ENCODE measurements at regions not wholly inside any gene's neighbourhood (a gene's known extent, or its start where the extent isn't known, plus 50 kb on each side); places are given as distances from the start of the nearest gene placed in this dataset.

DNA sequence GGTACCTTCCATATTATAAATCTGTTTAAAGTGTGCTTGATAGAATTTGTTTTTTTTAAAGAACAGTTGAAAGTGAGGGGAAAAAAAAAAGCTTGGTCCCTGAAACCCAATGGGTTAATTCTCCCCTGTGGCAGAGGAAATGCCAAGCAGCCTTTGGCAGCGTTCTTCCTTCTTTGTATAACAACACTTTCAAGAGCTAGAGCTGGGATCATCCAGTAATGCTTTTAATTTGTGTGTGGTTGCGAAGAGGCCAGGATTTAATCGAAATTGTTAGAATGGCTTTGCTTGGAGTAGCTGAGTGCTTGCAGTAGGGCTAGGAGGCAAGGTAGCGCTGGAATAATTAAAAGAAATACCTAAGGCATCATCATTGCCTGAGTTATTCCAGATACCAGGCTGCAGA, 692.0 kb downstream of the DHX35 start:
- no peak for DNase-seq

DNA sequence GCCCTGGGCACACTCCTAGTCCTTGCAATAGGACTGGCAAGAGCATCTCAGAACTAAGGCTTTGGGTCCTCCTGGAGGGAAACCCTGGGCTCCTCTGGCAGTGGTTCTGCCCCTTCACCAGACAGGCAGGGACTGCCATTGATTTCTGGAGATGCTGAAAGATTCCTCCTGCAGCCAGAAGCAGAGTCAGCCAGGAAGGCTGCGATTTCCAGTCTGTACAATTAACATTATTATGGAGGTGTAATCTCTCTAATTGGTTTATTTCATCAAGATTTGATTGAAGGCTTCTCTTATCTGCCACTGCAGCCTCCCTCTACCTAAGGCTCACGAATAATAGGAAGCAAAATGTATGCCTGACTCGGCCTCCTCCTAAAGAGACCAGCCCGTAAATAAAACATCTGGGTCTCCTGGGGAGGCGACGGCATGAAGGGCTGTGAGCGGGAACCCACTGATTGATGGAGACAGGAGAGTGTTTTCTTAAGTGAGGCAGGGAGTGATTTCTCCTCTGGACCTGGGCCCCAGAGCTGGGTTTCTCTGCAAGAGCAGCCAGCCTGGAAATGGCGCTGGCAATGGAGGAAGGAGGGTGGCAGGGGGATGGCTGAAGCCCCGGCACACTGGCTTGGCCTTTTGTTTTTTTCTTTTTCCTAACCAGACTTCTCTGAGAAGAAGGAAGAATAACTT, 689.6 kb downstream of the DHX35 start:
- DNase-seq, result no peak

DNA sequence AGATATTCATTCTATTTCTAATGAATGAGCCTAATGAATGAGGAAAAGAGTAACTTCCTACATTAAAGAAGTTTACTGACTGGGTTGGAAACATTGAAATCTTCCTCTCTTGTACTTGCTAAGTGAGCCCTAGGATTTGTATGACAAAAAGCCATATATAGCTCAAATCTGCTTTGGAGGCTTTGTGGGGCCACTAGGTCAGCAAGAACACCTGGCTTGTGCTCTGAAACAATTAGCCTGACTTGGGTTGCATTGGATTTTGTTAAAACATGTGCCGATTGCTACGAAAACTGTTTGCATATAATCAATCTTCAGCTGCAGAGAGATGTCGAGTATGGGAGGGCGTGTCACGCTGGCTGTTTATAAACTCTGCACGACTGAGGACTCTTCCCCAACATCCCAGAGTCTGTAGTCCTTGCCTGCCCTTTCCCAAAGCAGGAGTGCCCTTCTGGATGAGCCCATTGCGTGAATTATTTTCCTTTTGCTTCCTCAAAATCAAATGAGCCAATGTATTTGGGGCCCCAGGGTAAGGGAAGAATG, 684.8 kb downstream of the DHX35 start:
- DNase-seq, result no peak

DNA sequence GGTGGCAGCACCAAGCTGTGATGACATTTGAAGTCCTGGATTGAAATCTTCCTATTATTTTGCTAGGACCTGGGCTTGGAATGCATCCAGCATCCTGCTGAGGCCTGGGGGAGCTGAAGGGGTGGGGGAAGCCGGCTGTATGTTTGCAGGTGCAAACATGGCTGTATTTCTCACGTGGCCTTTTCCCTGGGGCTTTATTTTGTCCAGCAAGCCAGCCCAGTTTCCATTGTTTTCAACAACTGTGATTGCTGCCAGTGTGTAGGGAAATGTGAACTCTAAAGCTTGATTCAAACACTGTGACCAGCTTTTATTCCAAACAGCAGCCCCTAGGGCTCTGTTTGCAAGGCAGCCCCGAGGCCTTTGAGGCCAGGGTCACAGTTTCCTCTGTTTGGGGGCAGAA, 683.0 kb downstream of the DHX35 start:
- no peak for DNase-seq

DNA sequence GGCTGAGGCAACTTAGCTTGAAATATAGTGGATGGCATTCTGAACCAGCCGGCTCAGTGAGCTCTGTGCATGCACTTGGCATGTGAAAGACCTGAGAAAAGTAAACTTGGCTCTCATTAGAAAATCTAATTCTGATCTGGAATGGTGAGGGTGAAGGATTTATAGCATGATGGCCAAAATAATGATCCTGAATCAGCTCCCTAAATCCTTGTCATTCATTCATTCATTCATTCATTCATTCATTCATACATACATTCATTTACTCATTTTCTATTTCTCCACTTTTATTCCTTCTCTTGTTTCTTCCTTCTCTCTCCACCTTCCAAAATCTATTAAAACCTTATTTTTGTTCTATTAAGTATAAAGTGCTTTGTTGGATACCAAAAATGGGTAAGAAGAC, 681.1 kb downstream of the DHX35 start:
- DNase-seq, result no peak

DNA sequence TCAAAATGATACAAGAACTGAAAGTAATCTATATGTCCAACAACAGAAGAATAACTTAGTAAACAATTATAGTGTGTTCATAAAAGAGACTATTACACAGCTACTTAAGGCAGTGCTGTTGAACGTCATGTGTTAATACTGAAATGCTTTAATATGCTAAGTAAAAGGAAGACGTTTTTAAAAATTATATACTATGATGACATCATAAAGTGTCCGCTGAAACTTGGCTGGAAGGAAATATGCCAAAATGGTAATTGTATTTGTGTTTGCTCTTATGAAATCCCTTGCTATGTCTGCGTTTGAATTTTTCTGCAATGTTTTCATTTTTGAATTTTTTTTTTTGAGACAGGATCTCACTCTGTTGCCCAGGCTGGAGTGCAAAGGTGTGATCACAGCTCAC, 679.3 kb downstream of the DHX35 start:
- DNase-seq, result no peak

DNA sequence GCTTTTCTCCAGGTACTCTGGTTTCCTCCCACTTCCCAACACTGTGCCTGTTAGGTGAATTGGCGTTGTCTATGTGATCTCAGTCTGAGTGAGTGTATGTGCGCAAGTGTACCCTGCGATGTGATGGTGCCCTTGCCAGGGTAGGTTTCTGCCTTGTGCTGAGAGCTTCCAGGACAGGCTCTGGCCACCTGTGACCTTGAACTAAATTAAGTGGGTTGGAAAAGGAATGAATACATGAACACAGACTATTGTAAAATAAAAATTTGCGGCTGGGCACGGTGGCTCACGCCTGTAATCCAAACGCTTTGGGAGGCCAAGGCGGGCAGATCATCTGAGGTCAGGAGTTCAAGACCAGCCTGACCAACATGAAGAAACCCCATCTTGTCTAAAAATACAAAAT, 678.0 kb downstream of the DHX35 start:
- DNase-seq, result no peak

DNA sequence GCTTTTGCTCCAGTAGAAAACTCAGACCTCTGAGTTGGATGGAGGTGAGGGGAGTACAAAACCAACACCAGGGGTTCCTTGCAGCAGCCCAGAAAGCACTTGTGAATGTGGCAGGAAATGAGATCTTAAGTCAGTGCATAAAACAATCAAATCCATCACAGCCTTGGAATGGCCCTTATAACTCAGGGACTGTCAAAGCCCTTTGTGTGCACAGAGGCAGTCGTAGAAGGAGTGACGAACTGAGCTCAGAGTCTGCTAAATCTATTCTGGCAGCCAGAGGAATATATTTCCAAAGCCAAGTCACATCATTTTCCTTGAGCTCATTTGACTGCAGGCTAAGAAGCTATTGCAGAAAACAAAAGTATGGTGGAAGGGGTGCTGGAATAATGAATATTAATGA, 676.6 kb downstream of the DHX35 start:
- no peak for DNase-seq

DNA sequence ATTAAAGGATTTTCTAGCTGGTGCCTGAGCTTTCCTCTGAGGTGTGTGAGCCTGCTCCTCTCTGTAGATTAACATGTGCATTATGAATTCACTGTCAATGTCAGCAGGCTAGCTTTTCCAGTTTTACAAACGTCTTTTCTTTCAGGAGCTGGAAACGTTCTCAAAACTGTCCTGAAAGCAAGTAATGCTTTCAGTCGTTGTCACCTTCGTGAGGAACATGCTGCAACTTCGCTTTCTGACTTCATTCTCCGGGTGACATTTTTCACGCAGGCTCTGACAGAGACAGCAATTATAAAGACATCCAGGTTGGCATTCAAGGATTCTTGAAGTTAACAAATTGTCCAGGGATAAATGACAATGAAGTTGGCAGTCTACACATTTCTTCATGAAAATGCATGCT, 671.5 kb downstream of the DHX35 start:
- no peak for DNase-seq

DNA sequence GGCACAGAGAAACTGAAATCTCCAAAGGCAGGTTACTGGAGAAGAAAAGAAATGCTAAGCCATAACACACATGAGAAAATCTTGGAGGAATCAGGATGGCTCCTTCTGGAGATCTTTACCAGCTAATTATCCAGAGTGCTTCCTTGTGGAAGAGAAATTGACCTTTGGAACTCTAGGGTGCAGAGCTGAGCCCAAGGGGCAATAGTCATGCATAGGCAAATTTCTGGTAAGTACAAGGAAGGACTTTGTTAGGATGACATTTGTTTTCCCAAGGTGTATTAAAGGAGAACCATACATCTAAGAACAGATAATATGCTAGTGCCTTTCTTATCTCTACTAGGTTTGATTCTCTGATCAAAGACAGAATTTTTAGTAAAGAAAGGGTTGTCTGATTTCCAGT, 670.6 kb downstream of the DHX35 start:
- DNase-seq, result no peak

DNA sequence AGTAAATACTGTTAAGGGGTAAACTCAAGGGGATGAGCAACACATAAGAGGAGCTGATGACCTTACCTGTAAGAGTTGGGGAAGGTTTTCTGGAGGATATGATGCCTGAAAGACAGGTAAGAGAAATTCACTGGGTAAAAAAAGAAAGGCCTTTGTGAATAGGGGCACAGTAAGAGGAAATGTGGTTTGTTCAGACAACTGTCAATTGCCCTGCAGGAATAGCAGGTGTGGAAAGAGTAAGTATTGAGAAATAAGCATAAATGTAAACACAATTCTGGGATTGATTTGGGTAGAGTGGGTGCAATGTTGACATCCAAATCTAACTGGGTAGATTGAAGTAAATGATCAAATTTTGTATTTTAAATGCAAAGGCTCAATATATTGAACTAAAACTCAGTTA, 670.0 kb downstream of the DHX35 start:
- DNase-seq, result no peak

DNA sequence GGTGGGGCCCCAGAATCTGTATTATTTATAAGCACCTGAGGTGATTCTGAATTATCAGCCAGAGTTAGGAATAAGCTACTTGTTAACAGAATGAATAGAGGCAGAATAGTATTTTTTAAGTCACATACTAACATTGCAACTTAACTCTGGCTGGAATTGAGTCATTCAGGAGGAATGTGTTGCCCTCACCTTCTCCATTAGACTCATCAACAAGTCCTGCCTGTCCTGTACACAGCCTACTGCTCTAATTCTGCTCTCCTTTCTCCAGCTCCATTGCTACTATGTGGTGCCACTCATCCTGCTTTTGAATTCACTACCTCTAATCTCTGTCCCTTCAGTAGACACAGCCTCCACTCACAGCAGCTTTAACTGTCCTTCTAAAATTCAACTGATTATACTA, 669.4 kb downstream of the DHX35 start:
- no peak for DNase-seq

DNA sequence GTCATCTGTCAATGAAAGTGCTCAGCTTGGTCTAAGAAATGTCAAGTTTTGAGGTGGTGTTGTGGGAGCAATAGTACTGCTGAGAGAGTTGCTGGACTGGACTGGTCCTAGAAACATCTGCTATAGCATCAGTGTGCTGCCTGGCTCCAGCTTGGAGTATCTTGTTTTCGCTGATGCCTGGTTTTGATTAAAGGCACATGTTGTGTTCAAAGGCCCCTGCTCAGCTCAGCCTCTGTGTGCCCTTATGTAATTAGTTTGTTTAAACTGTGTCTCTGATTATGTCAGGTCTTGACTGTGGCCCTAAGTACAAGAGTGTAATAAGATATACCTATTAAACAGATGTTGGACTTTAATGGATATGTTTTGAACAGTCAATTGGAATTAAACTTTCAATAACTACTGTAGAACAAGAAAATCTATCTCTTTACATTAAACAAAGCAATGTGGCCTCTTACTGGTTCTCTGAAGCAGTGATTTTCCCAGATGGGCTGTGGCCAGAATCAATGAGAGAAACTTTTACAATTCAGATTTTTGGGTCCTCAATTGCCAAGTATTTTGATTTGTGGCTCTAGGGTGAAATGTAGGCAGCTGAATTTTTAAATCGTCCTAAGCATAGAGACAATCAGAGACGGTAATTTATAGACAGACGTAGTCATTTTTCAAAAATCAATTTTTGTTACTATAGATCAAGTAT, 668.2 kb downstream of the DHX35 start:
- DNase-seq, result no peak

DNA sequence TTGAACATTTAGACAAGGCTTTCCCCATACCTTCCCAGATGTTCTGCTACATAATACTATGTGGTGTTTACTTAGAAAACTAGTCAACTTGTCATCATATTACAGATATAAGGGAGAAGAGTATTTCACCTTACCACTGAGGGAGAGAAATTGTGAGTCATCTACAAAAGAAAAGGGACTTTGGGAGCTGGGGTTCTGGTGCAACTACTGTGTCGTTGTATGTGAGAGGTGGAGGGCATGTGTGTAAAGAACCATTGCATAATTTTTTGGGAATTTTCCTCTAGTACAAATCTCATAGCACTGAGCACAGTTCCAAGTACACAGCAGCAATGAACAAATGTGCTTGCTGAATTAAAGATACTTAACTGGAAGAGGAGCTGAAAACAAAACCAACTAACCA, 665.6 kb downstream of the DHX35 start:
- DNase-seq, result no peak

DNA sequence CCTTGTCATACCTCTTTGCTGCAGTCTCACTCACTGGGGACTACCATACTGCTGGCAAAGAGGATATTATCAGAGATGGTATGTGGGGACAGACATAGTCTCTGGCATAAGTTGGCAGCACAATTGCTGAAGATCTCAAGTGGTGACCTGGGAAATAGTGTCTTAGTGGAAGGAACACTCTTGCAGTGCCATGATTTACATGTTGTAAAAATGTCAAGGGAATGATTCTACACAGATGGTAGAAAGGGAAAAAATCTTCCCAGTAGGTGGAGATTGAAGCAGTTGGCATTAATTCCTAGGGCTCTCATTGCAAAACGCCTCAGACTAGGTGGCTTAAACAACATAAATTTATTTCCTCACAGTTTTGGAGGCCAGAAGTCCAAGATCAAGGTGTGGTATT, 662.2 kb downstream of the DHX35 start:
- no peak for DNase-seq

DNA sequence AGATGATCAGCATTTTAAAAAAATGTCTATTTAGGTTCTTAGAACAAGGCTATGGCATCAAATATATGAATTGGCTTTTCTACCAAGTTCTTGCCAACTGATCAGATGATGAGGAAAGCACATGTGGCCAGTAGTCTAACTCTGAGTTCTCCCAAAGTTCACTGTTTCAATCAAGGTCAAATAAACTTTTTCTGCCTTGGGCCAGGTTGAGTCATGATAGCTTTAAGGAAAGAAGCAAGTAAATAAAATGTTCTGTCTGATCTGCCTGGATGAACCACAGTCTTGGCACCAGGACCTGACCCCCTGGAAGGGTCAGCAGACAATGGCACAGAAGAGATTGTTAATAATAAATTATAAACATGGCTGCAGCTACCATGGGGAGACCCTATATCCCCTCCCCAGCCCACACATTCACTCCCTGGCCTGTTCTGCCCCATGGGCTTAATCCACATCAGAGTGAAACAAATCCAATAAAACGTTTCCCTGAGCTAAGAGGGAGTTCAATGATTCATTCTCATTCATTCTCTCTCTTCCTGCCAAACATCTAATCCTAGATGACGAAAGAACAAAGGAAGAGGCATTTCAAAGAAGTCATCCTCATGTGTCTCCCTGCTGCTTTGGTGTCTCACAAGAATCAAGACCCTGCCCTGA, 661.6 kb downstream of the DHX35 start:
- DNase-seq, result no peak

DNA sequence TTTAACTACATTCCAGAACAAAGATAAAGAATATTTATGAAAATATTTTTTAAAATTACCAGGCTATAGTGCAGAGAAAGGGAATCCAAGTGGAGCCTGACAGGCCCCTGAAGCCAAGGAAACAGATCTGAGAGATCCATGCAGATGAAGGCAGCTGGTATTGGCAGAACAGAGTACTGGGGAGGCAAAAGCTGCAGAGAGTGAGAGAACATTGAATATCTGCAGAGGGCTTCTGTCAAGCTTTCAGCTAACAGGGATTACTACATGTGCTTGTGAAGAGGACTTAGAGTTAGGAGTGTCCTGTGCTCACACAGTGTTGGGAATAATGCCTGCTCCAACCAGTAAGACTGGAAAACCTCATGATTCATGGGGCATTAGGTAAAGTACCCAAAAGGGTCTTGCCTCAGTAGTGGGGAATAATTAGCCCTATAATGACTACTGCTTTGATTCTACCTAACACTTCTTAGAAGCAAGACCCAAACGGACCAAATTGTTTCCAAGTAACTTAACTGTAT, 657.2 kb downstream of the DHX35 start:
- no peak for DNase-seq

DNA sequence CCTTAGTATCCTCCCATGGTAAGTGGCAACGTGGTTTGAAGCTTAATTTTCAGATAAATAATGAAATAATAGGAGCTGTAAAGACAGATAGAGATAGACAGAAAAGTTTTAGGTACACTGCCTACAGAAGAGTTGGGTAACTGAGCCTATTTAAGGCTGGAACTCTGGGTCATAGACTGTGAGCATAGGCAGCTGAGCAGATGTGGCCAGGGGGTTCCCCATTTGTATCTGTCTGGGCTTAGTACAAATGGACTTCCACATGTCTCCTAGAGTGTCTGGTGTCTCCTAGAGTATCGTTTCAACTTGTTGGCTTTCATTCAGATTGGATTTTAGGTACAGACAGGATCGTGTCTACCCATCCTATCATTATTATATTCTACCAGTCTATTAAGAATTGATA, 649.8 kb downstream of the DHX35 start:
- DNase-seq, result no peak

DNA sequence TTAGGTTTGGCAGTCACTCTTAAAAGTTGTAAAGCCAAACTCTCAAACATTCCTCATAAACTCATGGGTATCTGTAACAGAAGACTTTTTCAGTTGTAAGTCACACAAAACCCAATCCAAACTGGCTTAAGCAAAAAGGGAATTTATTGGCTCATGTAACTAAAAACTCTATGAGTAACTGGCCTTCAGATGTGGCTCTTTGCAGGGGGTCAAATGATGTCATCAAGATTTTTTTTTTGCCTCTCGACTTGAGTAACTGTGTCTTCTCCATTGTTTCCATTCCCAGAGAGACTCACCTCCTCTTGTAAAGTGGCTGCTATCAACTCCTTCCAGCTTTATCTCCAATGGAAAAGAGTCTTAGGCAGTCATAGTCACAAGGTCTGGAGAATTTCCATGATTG, 645.0 kb downstream of the DHX35 start:
- DNase-seq, result no peak

DNA sequence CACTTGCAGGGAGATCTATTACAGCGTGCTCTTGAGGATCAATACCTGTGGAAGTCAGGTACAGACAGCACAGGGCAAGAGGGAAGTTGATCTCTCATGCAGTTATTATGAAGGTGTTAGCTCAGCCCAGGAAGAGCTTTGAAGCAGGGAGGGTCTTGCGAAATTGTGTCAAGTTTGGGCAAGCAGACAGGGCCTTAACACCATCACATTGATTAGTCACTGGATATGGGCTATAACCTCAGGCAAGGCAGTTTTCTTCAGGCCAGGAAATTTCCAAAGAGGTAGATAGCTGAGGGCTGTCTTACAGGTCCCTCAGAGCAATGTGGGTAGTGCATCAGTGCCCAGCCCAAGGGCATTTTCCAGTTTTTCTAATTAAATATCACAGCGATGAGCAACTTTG, 643.8 kb downstream of the DHX35 start:
- no peak for DNase-seq

DNA sequence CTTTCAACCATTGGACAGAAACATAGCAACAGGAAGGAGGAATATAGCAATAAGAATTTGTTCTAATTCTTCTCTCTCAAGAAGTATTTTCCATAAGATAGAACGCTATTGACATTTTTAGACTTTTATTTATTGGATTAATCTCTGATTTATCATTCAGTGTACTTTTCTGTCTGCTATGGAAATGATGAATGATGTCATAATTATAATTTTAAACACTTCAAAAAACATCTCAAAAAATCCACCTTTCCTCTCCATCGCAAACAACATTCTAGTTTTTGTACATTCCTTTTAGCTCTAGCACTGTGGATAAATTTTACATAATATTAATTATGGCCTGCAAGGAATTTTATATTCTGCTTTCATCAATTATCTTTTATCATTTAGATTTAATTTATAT, 643.2 kb downstream of the DHX35 start:
- DNase-seq, result no peak

DNA sequence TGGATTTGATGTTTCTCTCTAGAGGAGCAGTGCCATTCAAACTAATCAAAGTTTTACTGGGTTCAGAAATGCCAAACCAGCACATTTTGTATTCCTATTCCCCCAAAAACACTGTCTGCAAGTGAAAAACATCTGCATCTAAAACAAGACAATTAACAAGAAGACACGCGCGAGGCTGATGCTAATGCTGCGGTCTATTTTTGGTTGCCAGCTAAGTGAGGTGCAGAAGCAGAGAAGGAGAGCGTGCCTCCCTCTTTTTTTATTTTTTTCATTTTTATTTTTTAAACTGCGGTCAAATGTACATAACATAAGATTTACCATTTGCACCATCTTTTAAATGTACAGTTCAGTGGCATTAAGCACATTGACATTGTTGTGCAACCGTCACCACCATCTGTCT, 641.1 kb downstream of the DHX35 start:
- DNase-seq, result no peak

DNA sequence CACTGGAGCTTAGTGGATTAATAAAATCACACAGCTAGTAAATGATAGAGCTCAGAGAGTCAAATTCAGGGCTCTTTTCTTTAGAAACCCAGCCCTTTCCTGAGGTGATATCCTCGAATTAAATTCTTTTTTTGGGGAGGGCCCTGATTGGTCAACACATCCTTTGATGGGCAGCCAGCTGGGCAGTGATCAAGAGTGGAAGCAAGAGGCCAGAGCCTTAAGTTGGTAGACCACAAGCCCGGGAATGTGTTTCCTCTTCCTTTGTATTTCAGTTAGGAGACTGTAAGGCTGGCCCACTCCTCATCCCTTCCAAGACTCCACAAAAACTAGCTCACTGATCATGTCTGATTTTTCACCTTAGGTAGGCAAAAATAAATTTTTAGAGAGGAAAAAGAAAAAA, 640.5 kb downstream of the DHX35 start:
- DNase-seq, result no peak

DNA sequence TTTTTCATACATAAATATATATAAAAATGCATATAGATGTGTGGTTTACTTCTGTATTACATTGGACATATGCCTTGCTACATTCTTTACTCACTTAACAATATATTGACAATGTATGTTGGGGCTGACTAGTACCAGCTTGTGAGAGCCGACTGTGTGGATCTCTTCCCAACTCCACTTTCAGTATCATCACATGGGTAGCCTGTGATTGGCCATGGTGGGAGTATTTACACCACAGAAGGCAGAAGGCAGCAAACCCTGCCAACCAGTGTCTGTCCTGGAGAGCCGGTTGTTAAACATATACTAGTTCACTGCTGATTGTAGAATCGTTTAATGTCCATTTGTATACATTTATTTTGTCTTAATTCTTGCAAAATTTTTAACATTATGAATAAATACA, 638.7 kb downstream of the DHX35 start:
- DNase-seq, result no peak

Data from CD4-positive, alpha-beta T cell treated with Interleukin-15 for 1 hour (primary cell).